ENCODE measurements at regions not wholly inside any gene's neighbourhood (a gene's known extent, or its start where the extent isn't known, plus 50 kb on each side); places are given as distances from the start of the nearest gene placed in this dataset.
A peak's percentile ranks its signal among the peaks of the same experiment; 100 is the strongest.

DNA sequence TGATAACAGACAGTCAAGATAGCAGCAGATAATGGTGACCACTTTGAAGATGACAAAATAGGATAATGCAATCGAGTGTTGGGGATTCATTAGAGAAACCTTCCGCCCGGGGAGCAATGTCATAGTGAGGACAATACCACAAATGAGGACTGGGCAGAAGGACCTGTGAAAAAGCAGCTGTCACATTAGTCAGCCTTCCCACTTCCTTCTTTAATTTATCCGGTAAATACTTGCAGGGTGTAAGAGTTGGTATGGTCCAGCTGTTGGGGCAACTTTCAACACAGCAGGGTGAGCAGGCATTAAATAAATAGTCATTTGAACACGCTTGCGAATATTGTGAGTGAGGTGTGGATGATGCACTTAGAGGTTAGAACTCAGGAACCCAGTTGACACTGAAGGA, 132.5 kb upstream of the KIRREL3 start:
- DNase-seq (ENCODE audit: low spot score) (no peak), ATAC-seq (no peak)

- no peak for DNase-seq (ENCODE audit: low spot score)
- no peak for ATAC-seq
These were observed 129.8 kb upstream of the KIRREL3 start for GRCh38 chr11:127130321-127130720.

- no peak for DNase-seq (ENCODE audit: low spot score)
- no peak for ATAC-seq
These were observed 126.4 kb upstream of the KIRREL3 start for GRCh38 chr11:127126986-127127385.

GRCh38 chr11:127119356-127119755, 118.8 kb upstream of the KIRREL3 start:
- DNase-seq (ENCODE audit: low spot score) (no peak), ATAC-seq (no peak)

DNA sequence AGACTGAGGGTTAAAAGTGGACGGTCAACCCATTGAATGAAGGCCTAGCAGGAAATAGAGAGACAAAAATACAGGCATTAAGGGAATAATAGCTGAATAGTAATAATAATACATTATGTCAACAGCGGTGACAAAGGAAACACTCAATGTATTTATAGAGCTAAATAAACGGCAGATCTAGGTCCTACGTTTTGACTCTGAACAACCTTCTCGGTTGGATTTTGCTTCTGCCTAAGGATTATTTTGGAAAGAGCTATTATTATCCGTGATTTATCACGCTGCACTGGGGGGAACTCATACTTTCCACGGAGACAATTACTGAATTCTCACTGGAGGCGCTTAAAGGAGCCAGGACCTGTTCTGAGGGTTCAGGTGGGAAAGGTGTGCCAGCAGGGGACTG, 118.2 kb upstream of the KIRREL3 start:
- ATAC-seq (no peak), DNase-seq (ENCODE audit: low spot score) (no peak)

DNA sequence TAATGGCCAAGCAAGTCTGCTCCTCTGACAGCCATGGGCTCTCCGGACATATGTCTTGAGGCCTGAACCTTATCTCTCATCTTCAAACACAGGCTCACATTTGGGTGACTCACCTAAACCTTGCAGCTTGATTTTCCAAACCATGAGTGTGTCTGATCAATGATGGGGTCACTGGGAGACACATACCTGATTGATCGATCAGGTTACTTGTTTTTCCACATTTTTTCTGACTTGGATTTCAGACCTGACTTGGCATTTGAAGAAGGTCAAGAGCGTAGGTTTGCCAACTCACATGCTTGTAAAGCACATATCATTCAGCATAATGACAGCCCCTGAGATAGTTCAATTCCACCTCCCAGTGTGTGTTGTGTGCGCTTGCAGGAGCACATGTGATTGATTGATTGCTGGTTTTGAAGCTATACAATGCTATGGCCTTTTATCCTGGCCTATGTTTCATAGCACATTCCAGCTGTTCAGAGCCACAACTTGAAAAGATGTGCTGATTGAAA, 116.7 kb upstream of the KIRREL3 start:
- peak; percentile 31 for ATAC-seq
- DNase-seq (ENCODE audit: low spot score): no peak

GRCh38 chr11:127115844-127116243, 115.3 kb upstream of the KIRREL3 start:
- ATAC-seq: no peak
- no peak for DNase-seq (ENCODE audit: low spot score)

GRCh38 chr11:127114035-127114434, 113.5 kb upstream of the KIRREL3 start:
- DNase-seq (ENCODE audit: low spot score) (no peak), ATAC-seq (no peak)

GRCh38 chr11:127110542-127110941, 110.0 kb upstream of the KIRREL3 start:
- no peak for DNase-seq (ENCODE audit: low spot score)
- no peak for ATAC-seq

- ATAC-seq: no peak
- no peak for DNase-seq (ENCODE audit: low spot score)
These were observed 109.4 kb upstream of the KIRREL3 start for GRCh38 chr11:127109796-127110480.

GRCh38 chr11:127108838-127109237, 108.3 kb upstream of the KIRREL3 start:
- DNase-seq (ENCODE audit: low spot score) (no peak), ATAC-seq (no peak)

GRCh38 chr11:127106938-127107337, 106.4 kb upstream of the KIRREL3 start:
- ATAC-seq: peak; percentile 57

DNA sequence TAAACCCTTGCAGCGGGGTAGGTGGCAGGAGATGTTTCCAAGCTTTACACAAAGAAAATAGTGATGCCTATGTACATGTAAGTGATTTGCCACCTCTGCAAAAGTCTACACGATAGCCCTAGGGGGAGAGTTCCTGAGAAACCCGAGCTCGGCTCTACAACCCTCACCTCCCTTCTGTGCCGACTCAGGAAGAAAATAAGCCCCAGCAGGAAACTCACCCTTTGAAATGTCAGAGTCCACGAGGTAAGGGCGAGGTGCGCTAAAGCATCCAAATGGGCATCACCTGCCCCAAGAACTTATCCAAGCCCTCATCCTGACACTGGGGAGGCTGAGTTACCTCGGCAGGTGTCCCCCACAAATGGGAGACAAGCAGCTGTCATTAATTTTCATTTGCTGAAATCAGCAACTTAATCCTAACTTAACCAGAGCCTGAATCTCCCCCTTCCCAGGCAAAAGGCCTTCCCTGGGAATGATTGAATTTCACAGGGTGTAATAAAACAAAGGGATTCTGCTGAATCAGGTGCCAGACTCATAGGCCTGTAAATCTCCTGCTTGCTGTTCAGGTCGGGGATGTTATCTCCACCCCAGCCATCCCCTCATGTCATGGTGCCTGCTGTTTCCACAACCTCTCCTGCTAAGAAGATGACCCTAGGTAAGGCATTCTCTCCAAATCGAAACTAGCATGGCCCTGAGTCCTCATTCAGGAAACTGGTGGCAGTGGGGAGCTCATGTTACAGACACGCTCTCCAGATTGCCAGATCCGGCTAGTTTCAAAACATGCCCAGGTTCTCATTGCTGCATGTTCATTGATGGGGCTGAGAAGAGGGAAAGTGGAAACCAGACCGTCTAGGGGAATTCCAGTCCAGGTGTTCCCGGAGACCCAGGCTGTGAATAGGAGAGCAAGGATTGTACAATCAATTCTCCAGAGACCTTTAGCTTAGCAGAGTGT, 105.3 kb upstream of the KIRREL3 start:
- ATAC-seq (peak; percentile 66), DNase-seq (ENCODE audit: low spot score) (peak; percentile 64)

More at GRCh38 chr11:127106938-127107337, 106.4 kb upstream of the KIRREL3 start:
- DNase-seq (ENCODE audit: low spot score): peak; percentile 66

GRCh38 chr11:127103586-127104388, 103.2 kb upstream of the KIRREL3 start:
- DNase-seq (ENCODE audit: low spot score) (peak; percentile 58), ATAC-seq (peak; percentile 70)

GRCh38 chr11:127098684-127099083, 98.1 kb upstream of the KIRREL3 start:
- no peak for ATAC-seq
- DNase-seq (ENCODE audit: low spot score): no peak

DNA sequence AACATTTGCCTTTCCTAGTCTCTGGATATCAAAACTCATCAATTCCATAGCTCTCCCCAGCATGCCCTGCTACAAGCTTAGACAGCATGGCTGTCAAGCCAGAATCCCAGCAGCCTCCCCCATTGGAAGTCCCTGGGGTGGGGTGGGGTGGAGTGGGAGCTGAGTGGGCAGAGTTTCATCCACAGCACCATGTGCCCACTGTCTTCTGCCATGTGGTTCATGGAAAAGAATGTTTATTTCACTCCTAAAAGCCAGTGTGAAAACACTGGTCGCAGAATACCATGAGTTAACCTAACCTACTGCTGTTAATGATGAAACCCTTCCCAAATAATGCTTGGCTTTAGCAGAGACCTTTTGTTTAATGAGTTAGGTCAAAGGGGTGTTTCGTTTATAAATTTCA, 80.2 kb upstream of the KIRREL3 start:
- no peak for ATAC-seq
- DNase-seq (ENCODE audit: low spot score): no peak

GRCh38 chr11:127075758-127076157, 75.2 kb upstream of the KIRREL3 start:
- DNase-seq (ENCODE audit: low spot score): no peak
- ATAC-seq: no peak

DNA sequence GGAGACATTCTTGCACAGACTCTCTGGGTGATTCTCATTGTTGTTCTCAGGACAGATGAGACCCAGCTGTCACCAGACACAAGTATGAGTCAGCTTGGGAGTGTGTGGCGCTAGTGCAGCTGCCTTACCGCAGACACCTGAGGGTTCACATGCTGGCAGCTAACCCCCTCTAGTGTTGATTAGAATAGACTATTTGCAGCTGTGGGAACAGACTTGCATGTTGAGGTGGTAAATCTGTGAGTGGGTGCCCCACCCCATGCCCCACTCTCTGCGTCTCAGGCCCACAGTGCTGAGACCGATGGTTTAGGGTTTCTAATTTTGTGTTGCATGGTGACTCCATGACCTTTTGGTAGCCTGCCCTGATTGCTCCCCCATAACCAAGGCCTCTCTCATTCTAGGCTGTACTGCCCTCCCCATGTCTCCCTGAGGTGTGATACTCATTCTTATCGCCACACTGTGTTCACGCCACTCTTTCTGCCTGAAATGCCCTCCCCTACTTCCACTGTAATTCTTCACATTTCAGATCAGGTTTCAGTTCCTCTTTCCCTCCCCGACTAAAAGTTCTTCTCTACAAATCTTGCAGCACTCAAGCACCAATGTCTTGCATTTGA, 73.7 kb upstream of the KIRREL3 start:
- DNase-seq (ENCODE audit: low spot score) (peak; percentile 46), ATAC-seq (peak; percentile 90)

- ATAC-seq: no peak
These were observed 73.1 kb upstream of the KIRREL3 start for GRCh38 chr11:127073621-127074020.

GRCh38 chr11:127071606-127072005, 71.0 kb upstream of the KIRREL3 start:
- DNase-seq (ENCODE audit: low spot score) (no peak), ATAC-seq (no peak)

More at GRCh38 chr11:127073621-127074020, 73.1 kb upstream of the KIRREL3 start:
- no peak for DNase-seq (ENCODE audit: low spot score)

- DNase-seq (ENCODE audit: low spot score) (no peak), ATAC-seq (no peak)
These were observed 70.2 kb upstream of the KIRREL3 start for GRCh38 chr11:127070808-127071207.
